CD14-positive monocyte (primary cell): ENCODE measurements at regions not wholly inside any gene's neighbourhood (a gene's known extent, or its start where the extent isn't known, plus 50 kb on each side); places are given as distances from the start of the nearest gene placed in this dataset.

Experiments
- DNase-seq, 3 donors: peaks; one replicate each; pipeline ENCODE4 v3.0.0-alpha.2; 2011 to 2022
- H2AFZ ChIP-seq: 2 replicates; pipeline ENCODE4 v1.6.0; 2012; ENCODE audit warnings: mild to moderate bottlenecking, low read depth, low read length, inconsistent platforms; ENCODE audit not compliant: insufficient read depth, poor library complexity, severe bottlenecking
- H3K27ac ChIP-seq, 2 donors: 1 replicate in 1 of 2; 2 replicates in 1 of 2; pipeline ENCODE4 v1.5.1; 2012 to 2013; ENCODE audit warnings: low read length in 2 of 2, control low read depth in 1 of 2, inconsistent platforms in 1 of 2, low read depth in 1 of 2, mild to moderate bottlenecking in 1 of 2
- H3K27me3 ChIP-seq, 2 donors: one replicate each; pipeline versions ENCODE4 v1.6.0 to v1.6.1; 2011 to 2013; ENCODE audit warnings: low read length in 2 of 2; ENCODE audit not compliant: control insufficient read depth in 2 of 2, insufficient read depth in 2 of 2
- H3K36me3 ChIP-seq, 2 donors: replicated peaks in 1 of 2; 1 replicate in 1 of 2; 2 replicates in 1 of 2; pipeline versions ENCODE4 v1.5.1 to v1.6.1; 2012 to 2013; ENCODE audit warnings: low read length in 2 of 2, control low read depth in 1 of 2, inconsistent platforms in 1 of 2, mild to moderate bottlenecking in 1 of 2; ENCODE audit not compliant: insufficient read depth in 2 of 2, control insufficient read depth in 1 of 2
- H3K4me1 ChIP-seq, 2 donors: 1 replicate in 1 of 2; 2 replicates in 1 of 2; pipeline versions ENCODE4 v1.5.1 to v1.6.1; 2012 to 2013; ENCODE audit warnings: low read length in 2 of 2, control low read depth in 1 of 2, inconsistent platforms in 1 of 2, mild to moderate bottlenecking in 1 of 2, moderate library complexity in 1 of 2; ENCODE audit not compliant: insufficient read depth in 2 of 2, control insufficient read depth in 1 of 2
- H3K4me2 ChIP-seq: replicated peaks from 2 replicates; pipeline ENCODE3; 2012; ENCODE audit warnings: low read length, moderate library complexity, mild to moderate bottlenecking; ENCODE audit not compliant: poor library complexity, severe bottlenecking; ENCODE audit errors: extremely low read depth
- H3K4me3 ChIP-seq, 3 experiments: fragments of 200-600 bp in 1 of 3; sonication (generic) in 1 of 3; replicated peaks in 1 of 3; 1 replicate in 2 of 3; 2 replicates in 1 of 3; pipeline ENCODE4 v1.5.1; 2011 to 2013; ENCODE audit warnings: low read length in 3 of 3, mild to moderate bottlenecking in 3 of 3, control low read depth in 2 of 3, low read depth in 2 of 3, inconsistent platforms in 1 of 3, moderate library complexity in 1 of 3
- H3K79me2 ChIP-seq: 2 replicates; pipeline ENCODE4 v1.6.0; 2012; ENCODE audit warnings: mild to moderate bottlenecking, control low read depth, inconsistent platforms, low read length, moderate library complexity; ENCODE audit not compliant: insufficient read depth
- H3K9ac ChIP-seq: 2 replicates; pipeline ENCODE4 v1.6.0; 2017; ENCODE audit warnings: low read length, mild to moderate bottlenecking; ENCODE audit not compliant: insufficient read depth, poor library complexity, severe bottlenecking
- H3K9me3 ChIP-seq, 2 donors: replicated peaks in 1 of 2; 1 replicate in 1 of 2; 2 replicates in 1 of 2; pipeline versions ENCODE4 v1.5.1 to v1.6.1; 2012 to 2013; ENCODE audit warnings: low read length in 2 of 2, control low read depth in 1 of 2; ENCODE audit not compliant: control insufficient read depth in 1 of 2, insufficient read depth in 1 of 2
- H4K20me1 ChIP-seq: 2 replicates; pipeline ENCODE4 v1.6.0; 2012; ENCODE audit warnings: mild to moderate bottlenecking, low read length, control low read depth, moderate library complexity; ENCODE audit not compliant: insufficient read depth
- H3K27ac Mint-ChIP-seq, 7 donors: one replicate each; pipeline ENCODE4 v1.8.0; 2020; ENCODE audit warnings: mild to moderate bottlenecking in 7 of 7, mixed read lengths in 7 of 7, moderate library complexity in 6 of 7, inconsistent platforms in 2 of 7
- H3K27me3 Mint-ChIP-seq, 3 donors: one replicate each; pipeline ENCODE4 v1.8.0; 2021 to 2022; ENCODE audit warnings: low read depth in 3 of 3, mild to moderate bottlenecking in 3 of 3, mixed read lengths in 3 of 3, moderate library complexity in 3 of 3, inconsistent platforms in 1 of 3
- H3K36me3 Mint-ChIP-seq, 2 donors: one replicate each; pipeline ENCODE4 v1.8.0; 2020; ENCODE audit warnings: mixed read lengths in 2 of 2, inconsistent platforms in 1 of 2, mild to moderate bottlenecking in 1 of 2
- H3K4me1 Mint-ChIP-seq: one replicate; pipeline ENCODE4 v1.8.0; 2020; ENCODE audit warnings: mild to moderate bottlenecking, mixed read lengths
- H3K4me3 Mint-ChIP-seq, 2 donors: one replicate each; pipeline ENCODE4 v1.8.0; 2020; ENCODE audit warnings: mild to moderate bottlenecking in 2 of 2, mixed read lengths in 2 of 2, moderate library complexity in 1 of 2
- H3K9me3 Mint-ChIP-seq, 7 donors: one replicate each; pipeline ENCODE4 v1.8.0; 2020 to 2022; ENCODE audit warnings: mixed read lengths in 7 of 7, mild to moderate bottlenecking in 6 of 7, moderate library complexity in 6 of 7, inconsistent platforms in 2 of 7
- WGBS: methylation state at CpG from one replicate; pipeline ENCODE4 v1.1.5; 2013; ENCODE audit warnings: missing lambda C conversion rate; ENCODE audit not compliant: insufficient coverage; 5-methylcytosine and 5-hydroxymethylcytosine counted together
- intact Hi-C, 2 donors: fragments of 100-400 bp; cut with micrococcal nuclease; formaldehyde crosslinking; loops; one replicate each; pipeline versions ENCODE4 v1.15.0 to v1.15.1; 2023
- TF ChIP-seq, protein P1 (sequence below): fragments of 200-600 bp; IDR thresholded peaks from one replicate; pipeline ENCODE4 v1.8.0; 2022; ENCODE audit warnings: antibody characterized with exemption, mild to moderate bottlenecking

DNA sequence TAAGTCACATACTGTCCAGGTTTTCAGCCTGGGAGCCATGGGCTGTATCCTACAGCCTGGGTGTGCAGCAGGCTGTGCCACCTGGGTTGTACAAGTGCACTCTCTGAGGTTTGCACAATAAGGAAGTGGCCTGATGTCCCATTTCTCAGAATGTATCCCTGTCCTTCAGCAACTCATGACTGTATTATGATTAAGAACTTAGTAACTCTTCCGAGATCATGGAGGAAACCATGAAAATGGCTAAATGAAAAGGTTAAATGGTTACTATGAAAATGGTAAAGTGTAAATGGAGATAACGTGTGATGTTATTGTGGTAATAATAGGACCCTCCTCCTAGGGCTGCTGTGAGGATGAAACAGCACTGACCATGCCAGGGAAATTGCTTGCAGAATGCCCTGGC lies 227.6 kb downstream of the ANKRD60 start:
- Histone ChIP-seq H3K27me3 (no peaks in the 10 kb centered on the region), H3K4me1 (peaks cover 44 to 47% of the 10 kb centered on the region in 2 donors), H3K9ac (no peak overlapping the region), H3K4me2 (no peak overlapping the region), H3K4me3 (no peak overlapping the region), H4K20me1 (no peaks in the 10 kb centered on the region), H3K27ac (no peak overlapping the region), H2AFZ (no peak overlapping the region), H3K79me2 (no peaks in the 10 kb centered on the region), H3K36me3 (no peaks in the 10 kb centered on the region), H3K9me3 (peaks cover 0 to 5% of the 10 kb centered on the region in 2 donors)
- peaks cover 3 to 5% of the 10 kb centered on the region in 2 donors for H3K36me3 Mint-ChIP-seq
- DNase-seq, result no peak
- peak overlapping the region in 1 of 7 donors; percentile 63 for H3K27ac Mint-ChIP-seq
- peaks cover 2 to 5% (median 5%) of the 10 kb centered on the region in 3 donors for H3K27me3 Mint-ChIP-seq
- peaks cover 48% of the 10 kb centered on the region for H3K4me1 Mint-ChIP-seq
- H3K9me3 Mint-ChIP-seq, result peaks cover 0 to 6% (median 0%) of the 10 kb centered on the region in 7 donors
- H3K4me3 Mint-ChIP-seq, result no peak overlapping the region
- intact Hi-C loops, result no loop called here
- WGBS, result 83% methylated on average over 1 of the region's 2 CpGs
- TF ChIP-seq, protein P1, sequence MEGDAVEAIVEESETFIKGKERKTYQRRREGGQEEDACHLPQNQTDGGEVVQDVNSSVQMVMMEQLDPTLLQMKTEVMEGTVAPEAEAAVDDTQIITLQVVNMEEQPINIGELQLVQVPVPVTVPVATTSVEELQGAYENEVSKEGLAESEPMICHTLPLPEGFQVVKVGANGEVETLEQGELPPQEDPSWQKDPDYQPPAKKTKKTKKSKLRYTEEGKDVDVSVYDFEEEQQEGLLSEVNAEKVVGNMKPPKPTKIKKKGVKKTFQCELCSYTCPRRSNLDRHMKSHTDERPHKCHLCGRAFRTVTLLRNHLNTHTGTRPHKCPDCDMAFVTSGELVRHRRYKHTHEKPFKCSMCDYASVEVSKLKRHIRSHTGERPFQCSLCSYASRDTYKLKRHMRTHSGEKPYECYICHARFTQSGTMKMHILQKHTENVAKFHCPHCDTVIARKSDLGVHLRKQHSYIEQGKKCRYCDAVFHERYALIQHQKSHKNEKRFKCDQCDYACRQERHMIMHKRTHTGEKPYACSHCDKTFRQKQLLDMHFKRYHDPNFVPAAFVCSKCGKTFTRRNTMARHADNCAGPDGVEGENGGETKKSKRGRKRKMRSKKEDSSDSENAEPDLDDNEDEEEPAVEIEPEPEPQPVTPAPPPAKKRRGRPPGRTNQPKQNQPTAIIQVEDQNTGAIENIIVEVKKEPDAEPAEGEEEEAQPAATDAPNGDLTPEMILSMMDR, result no peak

- Histone ChIP-seq H4K20me1 (no peaks in the 10 kb centered on the region), H3K4me1 (peaks cover 47 to 50% of the 10 kb centered on the region in 2 donors), H3K36me3 (no peaks in the 10 kb centered on the region), H3K9ac (peak overlapping the region; percentile 47), H3K9me3 (peaks cover 0 to 5% of the 10 kb centered on the region in 2 donors), H3K27ac (peak overlapping the region; percentile 65 to 89), H3K79me2 (no peaks in the 10 kb centered on the region), H3K4me3 (peak overlapping the region in 2 of 3 experiments; percentile 8 to 65), H3K4me2 (peak overlapping the region; percentile 73), H3K27me3 (no peaks in the 10 kb centered on the region), H2AFZ (peak overlapping the region; percentile 87)
- peak overlapping the region; percentile 68 to 87 for H3K4me3 Mint-ChIP-seq
- H3K27ac Mint-ChIP-seq, result peak overlapping the region; percentile 81 to 90 (median 88)
- H3K4me1 Mint-ChIP-seq, result peaks cover 47% of the 10 kb centered on the region
- WGBS, result 0% methylated on average over 2 of the region's 17 CpGs
- peaks cover 3 to 5% of the 10 kb centered on the region in 2 donors for H3K36me3 Mint-ChIP-seq
- peaks cover 0 to 6% (median 0%) of the 10 kb centered on the region in 7 donors for H3K9me3 Mint-ChIP-seq
- intact Hi-C loops, result no loop called here
- DNase-seq, result peak; percentile 61 to 74 (median 65)
- TF ChIP-seq, protein P1, result no peak
- H3K27me3 Mint-ChIP-seq, result peaks cover 2 to 5% (median 5%) of the 10 kb centered on the region in 3 donors
Observed at GRCh38 chr20:57999465-58000111, 228.9 kb downstream of the ANKRD60 start.
